ENCODE measurements at regions not wholly inside any gene's neighbourhood (a gene's known extent, or its start where the extent isn't known, plus 50 kb on each side); places are given as distances from the start of the nearest gene placed in this dataset.

DNA sequence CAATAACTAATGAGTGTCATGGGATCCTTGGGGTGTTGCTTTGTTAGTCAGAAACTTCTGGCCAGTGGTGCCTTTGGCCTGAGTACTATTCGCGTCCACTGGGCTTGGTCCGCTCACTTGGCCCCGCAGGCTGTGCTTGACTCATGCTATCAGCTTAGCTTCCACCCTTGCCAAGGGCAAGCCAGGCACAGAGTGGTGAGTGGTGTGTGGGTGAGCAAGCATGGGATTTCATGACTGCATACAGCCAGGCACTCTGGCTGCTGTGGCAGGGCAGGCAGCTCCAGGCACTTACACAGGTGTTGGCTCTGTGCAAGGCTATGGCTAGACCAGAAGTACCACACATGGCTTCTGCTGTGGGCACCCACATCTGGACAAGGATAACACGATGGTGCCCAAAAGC, 1026.3 kb downstream of the PCDH19 start:
- H3K27me3 Mint-ChIP-seq (ENCODE audit: low read depth): no peaks in the 10 kb centered on the region
- Histone ChIP-seq H3K27ac (ENCODE audit: insufficient read length, low read depth, low read length) (no peak overlapping the region), H3K23ac (ENCODE audit: insufficient read length, low read depth, low read length) (no peak overlapping the region), H3K4me2 (ENCODE audit: insufficient read depth, insufficient read length, low read length) (no peak overlapping the region), H3K4ac (ENCODE audit: low read depth, low read length) (no peak overlapping the region), H2BK20ac (ENCODE audit: low read depth, low read length, poor library complexity, severe bottlenecking) (no peak overlapping the region), H3K14ac (ENCODE audit: insufficient read depth, low read length) (no peak overlapping the region), H2AFZ (ENCODE audit: low read length) (no peak overlapping the region), H2BK5ac (ENCODE audit: insufficient read length, low read length) (no peak overlapping the region), H2AK5ac (ENCODE audit: insufficient read length, low read length) (no peak overlapping the region), H3K4me1 (ENCODE audit: insufficient read depth, low read length) (no peaks in the 10 kb centered on the region), H2BK15ac (ENCODE audit: low read depth, low read length) (no peak overlapping the region), H3K79me1 (ENCODE audit: insufficient read depth, low read depth, low read length, poor library complexity, severe bottlenecking) (no peaks in the 10 kb centered on the region), H2BK120ac (ENCODE audit: low read depth, low read length, poor library complexity, severe bottlenecking) (no peak overlapping the region), H3K9me3 (ENCODE audit: control insufficient read depth, low read depth, low read length) (peaks cover 12% of the 10 kb centered on the region), H4K8ac (replicated peaks; ENCODE audit: insufficient read length, low read depth, low read length) (no peak overlapping the region), H4K5ac (ENCODE audit: insufficient read length, low read depth, low read length) (no peak overlapping the region), H3K27me3 (ENCODE audit: insufficient read depth, low read length) (no peaks in the 10 kb centered on the region), H3K56ac (ENCODE audit: insufficient read length, low read depth, low read length) (no peak overlapping the region), H3K23me2 (ENCODE audit: insufficient read length, low read depth, low read length, poor library complexity, severe bottlenecking) (no peaks in the 10 kb centered on the region), H4K91ac (ENCODE audit: insufficient read length, low read depth, low read length) (no peak overlapping the region), H3K79me2 (ENCODE audit: insufficient read depth, low read length) (no peaks in the 10 kb centered on the region), H3T11ph (ENCODE audit: low read length) (no peak overlapping the region), H4K20me1 (ENCODE audit: control insufficient read depth, insufficient read depth, insufficient read length) (no peaks in the 10 kb centered on the region), H2BK12ac (ENCODE audit: insufficient read length, low read depth, low read length) (no peak overlapping the region), H3K18ac (ENCODE audit: insufficient read length, low read depth, low read length) (no peak overlapping the region), H3K9ac (ENCODE audit: extremely low read depth, insufficient read length, low read length) (no peak overlapping the region)
- peaks cover 7 to 17% (median 9%) of the 10 kb centered on the region in 3 experiments; a peak in 5 of 7 replicates for H3K36me3 Mint-ChIP-seq (ENCODE audit: insufficient read depth in 1 of 3, low read depth in 3 of 3)
- no peak overlapping the region for H3K27ac Mint-ChIP-seq
- no CpG with 5 or more reads among the region's 5 CpGs for WGBS (ENCODE audit: extremely low coverage, insufficient read length, low lambda C conversion rate)
- H3K9me3 Mint-ChIP-seq: peaks cover 18 to 25% of the 10 kb centered on the region in 2 experiments
- H3K4me3 Mint-ChIP-seq: no peak overlapping the region
- no peak for DNase-seq
- no peak for TF ChIP-seq CTCF (conservative IDR thresholded peaks at IDR 0.05)
- H3K4me1 Mint-ChIP-seq: no peaks in the 10 kb centered on the region

Measured in H9 (cell line).